ENCODE measurements at regions not wholly inside any gene's neighbourhood (a gene's known extent, or its start where the extent isn't known, plus 50 kb on each side); places are given as distances from the start of the nearest gene placed in this dataset.

DNA sequence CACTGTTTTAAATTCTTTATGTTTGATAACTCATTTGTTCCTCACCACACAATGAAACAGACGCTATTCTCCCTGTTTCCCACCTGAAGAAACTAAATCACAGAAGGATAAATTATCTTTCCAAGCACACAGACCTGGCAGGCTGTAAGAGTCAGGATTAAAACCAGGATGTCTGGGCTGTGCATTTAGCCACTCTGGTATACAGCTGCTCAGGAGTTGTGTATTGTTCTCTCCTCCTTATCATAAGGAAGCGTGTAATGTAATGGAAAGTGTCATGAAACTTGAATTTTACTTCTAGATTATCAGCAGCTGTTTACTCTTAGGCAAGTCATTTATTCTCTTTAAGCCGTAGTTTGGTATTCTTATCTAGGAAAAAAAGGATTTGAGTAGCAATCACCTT is 154.8 kb upstream of the LRIG3 start:
- Histone ChIP-seq H3K27me3 (no peaks in the 10 kb centered on the region), H3K36me3 (no peaks in the 10 kb centered on the region), H3K4me3 (ENCODE audit: low read depth in 1 of 2, low read length in 1 of 2) (no peak overlapping the region), H3K27ac (no peak overlapping the region), H3K4me1 (ENCODE audit: control insufficient read depth in 1 of 2, insufficient read depth in 1 of 2, low read depth in 1 of 2, low read length in 1 of 2) (no peaks in the 10 kb centered on the region), H3K9me3 (no peaks in the 10 kb centered on the region)
- TF ChIP-seq, protein P1, sequence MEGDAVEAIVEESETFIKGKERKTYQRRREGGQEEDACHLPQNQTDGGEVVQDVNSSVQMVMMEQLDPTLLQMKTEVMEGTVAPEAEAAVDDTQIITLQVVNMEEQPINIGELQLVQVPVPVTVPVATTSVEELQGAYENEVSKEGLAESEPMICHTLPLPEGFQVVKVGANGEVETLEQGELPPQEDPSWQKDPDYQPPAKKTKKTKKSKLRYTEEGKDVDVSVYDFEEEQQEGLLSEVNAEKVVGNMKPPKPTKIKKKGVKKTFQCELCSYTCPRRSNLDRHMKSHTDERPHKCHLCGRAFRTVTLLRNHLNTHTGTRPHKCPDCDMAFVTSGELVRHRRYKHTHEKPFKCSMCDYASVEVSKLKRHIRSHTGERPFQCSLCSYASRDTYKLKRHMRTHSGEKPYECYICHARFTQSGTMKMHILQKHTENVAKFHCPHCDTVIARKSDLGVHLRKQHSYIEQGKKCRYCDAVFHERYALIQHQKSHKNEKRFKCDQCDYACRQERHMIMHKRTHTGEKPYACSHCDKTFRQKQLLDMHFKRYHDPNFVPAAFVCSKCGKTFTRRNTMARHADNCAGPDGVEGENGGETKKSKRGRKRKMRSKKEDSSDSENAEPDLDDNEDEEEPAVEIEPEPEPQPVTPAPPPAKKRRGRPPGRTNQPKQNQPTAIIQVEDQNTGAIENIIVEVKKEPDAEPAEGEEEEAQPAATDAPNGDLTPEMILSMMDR (IDR thresholded peaks at IDR 0.05) = no peak

DNA sequence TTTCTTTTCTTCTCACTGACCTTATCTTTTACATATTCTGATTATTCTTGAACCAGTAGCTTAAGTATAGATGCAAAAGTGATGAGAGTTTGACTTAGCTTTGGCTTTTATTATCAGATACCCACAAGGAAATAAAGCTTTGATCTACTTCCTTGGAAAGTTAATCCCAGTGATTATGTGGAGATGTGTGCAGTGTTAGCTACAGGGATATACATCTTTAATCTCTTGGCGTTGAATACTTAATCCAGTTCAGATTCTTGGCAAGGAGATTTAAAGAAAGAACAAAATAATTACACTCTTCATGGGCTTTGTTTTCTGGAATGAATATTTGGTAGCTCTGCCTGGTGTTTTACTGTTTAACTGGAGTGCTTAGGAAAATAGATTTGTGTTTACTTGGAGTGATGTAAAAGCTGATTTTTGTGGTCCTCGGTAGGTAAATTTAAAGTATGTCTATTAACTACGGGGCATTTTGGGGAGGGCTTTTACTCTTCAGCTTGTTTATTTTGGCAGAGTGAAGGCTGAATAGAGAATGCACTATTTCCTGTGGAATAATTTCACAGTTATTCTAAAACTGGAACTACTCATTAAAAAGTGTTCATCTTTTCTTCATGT is 150.1 kb upstream of the LRIG3 start:
- no peaks in the 10 kb centered on the region for H3K4me1 ChIP-seq (ENCODE audit: control insufficient read depth in 1 of 2, insufficient read depth in 1 of 2, low read depth in 1 of 2, low read length in 1 of 2)
- TF ChIP-seq, protein P1 (IDR thresholded peaks at IDR 0.05) = no peak
- no peaks in the 10 kb centered on the region for H3K27me3 ChIP-seq
- H3K4me3 ChIP-seq (ENCODE audit: low read depth in 1 of 2, low read length in 1 of 2) = no peak overlapping the region
- no peak overlapping the region for H3K27ac ChIP-seq
- H3K36me3 ChIP-seq = no peaks in the 10 kb centered on the region
- no peaks in the 10 kb centered on the region for H3K9me3 ChIP-seq

DNA sequence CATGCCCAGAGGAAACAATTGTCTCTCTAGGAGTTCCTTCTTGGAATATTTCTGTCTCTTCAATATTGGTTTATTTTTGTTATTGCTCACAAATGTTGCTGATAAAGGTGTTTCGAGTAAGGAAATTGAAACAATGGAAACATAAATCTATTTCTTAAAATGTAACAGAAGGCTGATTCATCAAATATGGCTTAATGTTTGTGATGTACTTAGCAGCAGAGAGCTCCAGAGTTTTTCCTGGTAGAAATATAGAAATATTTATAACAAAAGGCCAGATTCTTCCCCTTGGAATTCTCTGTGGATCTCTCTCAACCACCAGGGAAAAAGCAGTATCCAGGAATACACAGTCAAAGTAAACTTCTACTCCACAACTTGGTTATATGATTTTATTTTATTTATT is 149.2 kb upstream of the LRIG3 start:
- Histone ChIP-seq H3K4me1 (ENCODE audit: control insufficient read depth in 1 of 2, insufficient read depth in 1 of 2, low read depth in 1 of 2, low read length in 1 of 2) (no peaks in the 10 kb centered on the region), H3K27ac (no peak overlapping the region), H3K27me3 (no peaks in the 10 kb centered on the region), H3K9me3 (no peaks in the 10 kb centered on the region), H3K4me3 (ENCODE audit: low read depth in 1 of 2, low read length in 1 of 2) (no peak overlapping the region), H3K36me3 (no peaks in the 10 kb centered on the region)
- TF ChIP-seq, protein P1 (IDR thresholded peaks at IDR 0.05) = no peak

DNA sequence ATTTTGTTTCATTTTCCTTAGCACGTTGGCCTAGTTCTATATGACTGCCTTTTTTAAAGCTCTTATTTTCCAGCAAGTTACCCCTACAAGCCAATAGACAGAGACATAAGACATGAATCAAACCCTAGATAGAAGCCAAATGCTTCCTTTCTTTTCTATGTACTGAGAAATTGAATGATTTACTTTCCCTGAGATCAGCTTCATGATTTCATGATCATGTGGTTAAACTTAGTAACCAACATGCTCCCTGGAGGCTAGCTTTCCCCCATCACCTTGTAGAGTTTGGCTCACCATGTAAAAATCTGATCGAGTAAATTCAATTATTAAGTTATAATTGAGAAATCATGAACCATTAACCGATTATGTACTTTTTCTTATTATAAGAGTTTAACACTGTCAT is 148.1 kb upstream of the LRIG3 start:
- Histone ChIP-seq H3K27me3 (no peaks in the 10 kb centered on the region), H3K9me3 (no peaks in the 10 kb centered on the region), H3K4me1 (ENCODE audit: control insufficient read depth in 1 of 2, insufficient read depth in 1 of 2, low read depth in 1 of 2, low read length in 1 of 2) (no peaks in the 10 kb centered on the region), H3K36me3 (no peaks in the 10 kb centered on the region), H3K27ac (no peak overlapping the region), H3K4me3 (ENCODE audit: low read depth in 1 of 2, low read length in 1 of 2) (no peak overlapping the region)
- TF ChIP-seq, protein P1 (IDR thresholded peaks at IDR 0.05) = no peak

DNA sequence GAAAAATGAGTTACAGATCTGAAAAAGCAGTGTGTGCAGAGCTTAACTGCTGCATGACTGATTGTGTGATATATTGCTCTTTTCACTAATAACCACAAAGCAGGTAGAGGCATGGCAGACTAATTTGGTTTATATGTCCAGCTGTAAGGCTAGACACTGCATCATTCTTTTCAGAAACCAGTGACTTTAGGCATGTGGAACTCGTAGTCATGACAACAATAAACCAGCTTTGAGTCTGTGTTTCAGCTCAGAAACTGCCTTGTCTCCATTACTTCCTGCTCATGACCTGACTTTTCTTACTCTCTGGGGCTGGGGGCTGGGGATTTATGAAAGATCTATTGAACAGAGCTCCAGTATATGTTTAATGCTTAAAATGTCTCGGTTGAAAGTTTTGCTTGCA is 146.8 kb upstream of the LRIG3 start:
- TF ChIP-seq, protein P1 (IDR thresholded peaks at IDR 0.05) = no peak
- H3K9me3 ChIP-seq = no peaks in the 10 kb centered on the region
- no peaks in the 10 kb centered on the region for H3K27me3 ChIP-seq
- no peak overlapping the region for H3K27ac ChIP-seq
- H3K36me3 ChIP-seq = no peaks in the 10 kb centered on the region
- no peak overlapping the region for H3K4me3 ChIP-seq (ENCODE audit: low read depth in 1 of 2, low read length in 1 of 2)
- H3K4me1 ChIP-seq (ENCODE audit: control insufficient read depth in 1 of 2, insufficient read depth in 1 of 2, low read depth in 1 of 2, low read length in 1 of 2) = no peaks in the 10 kb centered on the region

- no peaks in the 10 kb centered on the region for H3K4me1 ChIP-seq (ENCODE audit: control insufficient read depth in 1 of 2, insufficient read depth in 1 of 2, low read depth in 1 of 2, low read length in 1 of 2)
- no peak overlapping the region for H3K4me3 ChIP-seq (ENCODE audit: low read depth in 1 of 2, low read length in 1 of 2)
- H3K36me3 ChIP-seq = no peaks in the 10 kb centered on the region
- H3K27ac ChIP-seq = no peak overlapping the region
- TF ChIP-seq, protein P1 (IDR thresholded peaks at IDR 0.05) = no peak
- H3K9me3 ChIP-seq = no peaks in the 10 kb centered on the region
- no peaks in the 10 kb centered on the region for H3K27me3 ChIP-seq
Observed at GRCh38 chr12:59066445-59066844, 146.1 kb upstream of the LRIG3 start.
